K562 (cell line): ENCODE measurements at regions not wholly inside any gene's neighbourhood (a gene's known extent, or its start where the extent isn't known, plus 50 kb on each side); places are given as distances from the start of the nearest gene placed in this dataset.

ENCODE experiments used
- ATAC-seq: fragments of 200-7000 bp; cut with Tn5 transposase; 3 replicates; pipeline ENCODE4 v1.9.1; 2020; ENCODE audit warnings: moderate library complexity
- BruUV-seq: library from RNA; stranded (reverse); fragments of 400-500 nt; replicated peaks from 2 replicates; lab custom pipeline; 2021; lab: Mats Ljungman, UMichigan
- CTCF ChIA-PET: fragments of 300-600 bp; formaldehyde crosslinking; extraction: SDS; loops from one replicate; lab custom pipeline; 2021; ENCODE audit warnings: low intra/inter-chr PET ratio; lab: Yijun Ruan, JAX
- POLR2A ChIA-PET: fragments of 300-600, 350-650 bp; sonication (Branson Sonifier 250); formaldehyde crosslinking; extraction: SDS; loops from one replicate; lab custom pipeline; 2021; ENCODE audit warnings: antibody characterized with exemption, inconsistent platforms; lab: Yijun Ruan, JAX
- DNase-seq, 4 experiments: peaks; one replicate each; pipeline versions ENCODE4 v3.0.0 to v3.0.0-alpha.2; 2011 to 2018; ENCODE audit warnings: low spot score in 3 of 4, mixed read lengths in 3 of 4; ENCODE audit errors: extremely low read depth in 1 of 4
- FAIRE-seq: peaks from 2 replicates; lab custom pipeline; 2011; peaks lifted over from hg19 to GRCh38; lab: Jason Lieb, UNC
- H2AFZ ChIP-seq: 2 replicates; pipeline ENCODE4 v1.6.0; 2011; ENCODE audit warnings: low read depth, low read length, control low read depth, inconsistent platforms
- H3K27ac ChIP-seq: fragments of 200-600 bp; 3 replicates; pipeline ENCODE4 v1.8.0; 2011; ENCODE audit warnings: low read depth, mild to moderate bottlenecking, control low read depth, inconsistent platforms, low read length, moderate library complexity, mixed read lengths; ENCODE audit errors: extremely low read depth
- H3K27me3 ChIP-seq, 2 experiments: fragments of 300-600 bp in 1 of 2; 2 replicates in 1 of 2; 3 replicates in 1 of 2; pipeline versions ENCODE4 v1.6.0 to v1.8.0; 2011; ENCODE audit warnings: inconsistent platforms in 2 of 2, low read length in 2 of 2, mild to moderate bottlenecking in 1 of 2, mixed read lengths in 1 of 2, moderate library complexity in 1 of 2; ENCODE audit not compliant: control insufficient read depth in 2 of 2, insufficient read depth in 2 of 2
- H3K36me3 ChIP-seq: fragments of 300-600 bp; 3 replicates; pipeline ENCODE4 v1.8.0; 2011; ENCODE audit warnings: mild to moderate bottlenecking, low read length, inconsistent platforms; ENCODE audit not compliant: control insufficient read depth, insufficient read depth
- H3K4me1 ChIP-seq, 2 experiments: fragments of 200-600 bp in 1 of 2; replicated peaks in 1 of 2; 2 replicates in 1 of 2; 3 replicates in 1 of 2; pipeline versions ENCODE4 v1.5.1 to v1.8.0; 2011; ENCODE audit warnings: inconsistent platforms in 2 of 2, low read length in 2 of 2, mild to moderate bottlenecking in 1 of 2, mixed read lengths in 1 of 2, moderate library complexity in 1 of 2; ENCODE audit not compliant: control insufficient read depth in 2 of 2, insufficient read depth in 2 of 2
- H3K4me2 ChIP-seq: 2 replicates; pipeline ENCODE4 v1.6.1; 2011; ENCODE audit warnings: low read length, control low read depth, inconsistent platforms, mixed read lengths; ENCODE audit not compliant: insufficient read depth
- H3K4me3 ChIP-seq: fragments of 200-600 bp; sonication (generic), shearing (Covaris generic); 2 replicates; pipeline ENCODE4 v1.5.1; 2016; ENCODE audit warnings: control low read depth, inconsistent platforms
- H3K79me2 ChIP-seq: fragments of 200-600 bp; 3 replicates; pipeline ENCODE4 v1.8.0; 2011; ENCODE audit warnings: low read length, inconsistent platforms; ENCODE audit not compliant: control insufficient read depth, insufficient read depth
- H3K9ac ChIP-seq, 2 experiments: 2 replicates each; pipeline versions ENCODE4 v1.6.0 to v1.6.1; 2011; ENCODE audit warnings: low read depth in 2 of 2, low read length in 2 of 2, control low read depth in 1 of 2, inconsistent platforms in 1 of 2, mild to moderate bottlenecking in 1 of 2, mixed read lengths in 1 of 2; ENCODE audit not compliant: insufficient read depth in 1 of 2
- H3K9me1 ChIP-seq: one replicate; pipeline ENCODE4 v1.6.0; 2011; ENCODE audit warnings: inconsistent platforms, mild to moderate bottlenecking, low read length, moderate library complexity; ENCODE audit not compliant: control insufficient read depth, insufficient read depth
- H3K9me3 ChIP-seq: replicated peaks from 2 replicates; pipeline ENCODE4 v1.5.1; 2011; ENCODE audit warnings: low read depth, low read length, inconsistent platforms; ENCODE audit not compliant: control insufficient read depth, insufficient read depth
- H4K20me1 ChIP-seq: replicated peaks from 2 replicates; pipeline ENCODE4 v1.6.1; 2011; ENCODE audit warnings: low read length, inconsistent platforms, mixed read lengths; ENCODE audit not compliant: control insufficient read depth, insufficient read depth
- FIP1L1 ChIP-seq: fragments of 200-400 bp; formaldehyde crosslinking; IDR thresholded peaks from 2 replicates; pipeline ENCODE4 v1.6.1; 2018; ENCODE audit warnings: mild to moderate bottlenecking, low read depth, low read length; ENCODE audit not compliant: poor library complexity, severe bottlenecking
- PBX2 ChIP-seq, 2 experiments: IDR thresholded peaks in 1 of 2; conservative IDR thresholded peaks in 1 of 2; 2 replicates each; pipeline ENCODE4 v1.6.1; 2016; ENCODE audit warnings: low read depth in 2 of 2, mild to moderate bottlenecking in 1 of 2, missing compliant biosample characterization in 1 of 2, missing genetic modification characterization in 1 of 2, moderate library complexity in 1 of 2
- YY1 ChIP-seq, 3 experiments: IDR thresholded peaks; 2 replicates each; pipeline ENCODE4 v1.6.1; 2011; ENCODE audit warnings: low read length in 2 of 3, mild to moderate bottlenecking in 2 of 3, moderate library complexity in 2 of 3, borderline replicate concordance in 1 of 3, control low read depth in 1 of 3, low read depth in 1 of 3; ENCODE audit not compliant: insufficient read depth in 3 of 3, insufficient replicate concordance in 2 of 3, control insufficient read depth in 1 of 3, insufficient read length in 1 of 3; ENCODE audit errors: extremely low read depth in 1 of 3
- ZBTB26 ChIP-seq: fragments of 450-650 bp; formaldehyde crosslinking; IDR thresholded peaks from 2 replicates; pipeline ENCODE4 v1.4.0; 2022; ENCODE audit warnings: missing genetic modification characterization
- ZKSCAN1 ChIP-seq: fragments of 150-350 bp; IDR thresholded peaks from 2 replicates; pipeline ENCODE4 v1.6.1; 2016; ENCODE audit warnings: low read depth, low read length
- WGBS: fragments of 100-300 bp; shearing (Covaris generic); methylation state at CpG from one replicate; pipeline ENCODE4 v1.1.6; 2016; ENCODE audit warnings: low coverage, mixed read lengths; ENCODE audit not compliant: insufficient coverage; ENCODE audit errors: missing lambda C conversion rate; 5-methylcytosine and 5-hydroxymethylcytosine counted together
- in situ Hi-C: fragments of 300-500 bp; cut with MboI; formaldehyde crosslinking; loops from 4 replicates; pipeline ENCODE4 v1.15.0; 2018; ENCODE audit warnings: inconsistent platforms, mixed read lengths
- intact Hi-C: fragments of 100-400 bp; cut with micrococcal nuclease; formaldehyde crosslinking; loops from 2 replicates; pipeline ENCODE4 v1.14.2; 2022
- TF ChIP-seq, protein P1 (sequence below): fragments of 450-650 bp; conservative IDR thresholded peaks from 2 replicates; pipeline ENCODE4 v1.6.1; 2016; ENCODE audit warnings: missing genetic modification characterization, low read depth, mild to moderate bottlenecking, missing compliant biosample characterization, moderate library complexity

DNA sequence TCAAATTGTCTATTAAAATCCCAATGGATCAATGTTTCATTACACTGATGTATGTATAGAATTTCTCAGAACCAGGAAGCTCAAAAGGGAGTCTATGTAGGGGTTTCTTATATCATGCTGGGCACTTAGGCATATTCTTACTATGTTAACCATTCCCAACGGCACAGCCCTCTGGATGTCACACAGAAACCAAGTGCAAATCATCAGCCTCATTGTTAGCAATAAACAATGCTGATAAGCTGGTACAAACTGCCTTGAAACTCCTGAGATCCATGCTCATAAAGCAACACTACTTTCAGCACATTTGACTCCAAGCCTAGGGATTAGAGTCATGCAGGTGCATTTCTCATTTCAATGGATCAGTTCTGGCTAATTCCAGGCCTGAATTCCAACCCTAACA, 730.2 kb upstream of the SLC39A10 start:
- TF ChIP-seq ZBTB26: no peak
- no peak overlapping the region for H3K9ac ChIP-seq
- no TSS peak for BruUV-seq
- H3K4me1 ChIP-seq: no peaks in the 10 kb centered on the region
- H3K27me3 ChIP-seq: no peaks in the 10 kb centered on the region
- ChIA-PET POLR2A (no interaction called here), CTCF (no interaction called here)
- no peak overlapping the region for H2AFZ ChIP-seq
- H3K4me2 ChIP-seq: no peak overlapping the region
- H3K79me2 ChIP-seq: no peaks in the 10 kb centered on the region
- no peak overlapping the region for H3K4me3 ChIP-seq
- H4K20me1 ChIP-seq: no peaks in the 10 kb centered on the region
- intact Hi-C loops (no loop called here), in situ Hi-C loops (no loop called here)
- H3K36me3 ChIP-seq: no peaks in the 10 kb centered on the region
- FAIRE-seq (no peak), ATAC-seq (no peak), DNase-seq (no peak)
- no peaks in the 10 kb centered on the region for H3K9me1 ChIP-seq
- WGBS: 0% methylated on average over 1 of the region's 1 CpG
- H3K9me3 ChIP-seq: no peaks in the 10 kb centered on the region
- no peak overlapping the region for H3K27ac ChIP-seq

DNA sequence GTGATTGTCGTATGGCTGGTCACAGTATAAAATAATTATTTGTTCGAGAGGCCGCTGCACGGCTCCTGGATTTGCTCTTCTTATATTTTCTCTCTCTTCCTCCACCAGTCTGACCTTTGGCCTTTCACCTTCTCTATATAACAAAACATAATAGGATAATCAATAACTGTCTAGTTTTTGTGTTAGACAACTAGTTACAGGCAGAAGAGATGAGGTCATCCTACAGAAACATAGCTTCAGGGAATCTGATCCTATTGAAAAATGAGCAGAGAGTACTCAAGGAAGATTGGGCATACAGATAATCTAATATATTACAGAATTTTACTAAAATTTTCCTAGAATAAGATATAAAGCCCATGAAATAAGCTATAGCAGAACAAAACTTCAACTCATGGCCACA, 731.3 kb upstream of the SLC39A10 start:
- in situ Hi-C loops: no loop called here
- ATAC-seq: no peak
- H3K4me1 ChIP-seq: no peaks in the 10 kb centered on the region
- H3K79me2 ChIP-seq: no peaks in the 10 kb centered on the region
- no peaks in the 10 kb centered on the region for H3K9me1 ChIP-seq
- DNase-seq: no peak
- intact Hi-C loops: no loop called here
- no peaks in the 10 kb centered on the region for H3K27me3 ChIP-seq
- no peak overlapping the region for H3K4me3 ChIP-seq
- ChIA-PET POLR2A (no interaction called here), CTCF (no interaction called here)
- no peak overlapping the region for H2AFZ ChIP-seq
- no peaks in the 10 kb centered on the region for H3K9me3 ChIP-seq
- H4K20me1 ChIP-seq: no peaks in the 10 kb centered on the region
- no peak for TF ChIP-seq ZKSCAN1
- TF ChIP-seq, protein P1, sequence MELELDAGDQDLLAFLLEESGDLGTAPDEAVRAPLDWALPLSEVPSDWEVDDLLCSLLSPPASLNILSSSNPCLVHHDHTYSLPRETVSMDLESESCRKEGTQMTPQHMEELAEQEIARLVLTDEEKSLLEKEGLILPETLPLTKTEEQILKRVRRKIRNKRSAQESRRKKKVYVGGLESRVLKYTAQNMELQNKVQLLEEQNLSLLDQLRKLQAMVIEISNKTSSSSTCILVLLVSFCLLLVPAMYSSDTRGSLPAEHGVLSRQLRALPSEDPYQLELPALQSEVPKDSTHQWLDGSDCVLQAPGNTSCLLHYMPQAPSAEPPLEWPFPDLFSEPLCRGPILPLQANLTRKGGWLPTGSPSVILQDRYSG: no peak
- TF ChIP-seq PBX2 (CRISPR knock-in tag; IDR thresholded peaks at IDR 0.05; ENCODE audit: low read depth): no peak
- TF ChIP-seq PBX2 (tag; conservative IDR thresholded peaks at IDR 0.05; ENCODE audit: low read depth): no peak
- no peak for TF ChIP-seq YY1 (IDR thresholded peaks at IDR 0.05; ENCODE audit: borderline replicate concordance in 1 of 3, control insufficient read depth in 1 of 3, extremely low read depth in 1 of 3, insufficient read depth in 3 of 3, insufficient read length in 1 of 3, insufficient replicate concordance in 2 of 3, low read depth in 1 of 3, low read length in 2 of 3)
- no peak for TF ChIP-seq FIP1L1
- no peak overlapping the region for H3K9ac ChIP-seq
- no peaks in the 10 kb centered on the region for H3K36me3 ChIP-seq
- WGBS: 0% methylated on average over 1 of the region's 4 CpGs
- FAIRE-seq: no peak
- no peak overlapping the region for H3K27ac ChIP-seq
- no TSS peak for BruUV-seq
- no peak overlapping the region for H3K4me2 ChIP-seq
